ENCODE measurements at regions not wholly inside any gene's neighbourhood (a gene's known extent, or its start where the extent isn't known, plus 50 kb on each side); places are given as distances from the start of the nearest gene placed in this dataset.

GRCh38 chr9:11735391-11735790 lies 957.8 kb upstream of the TYRP1 start:
- Histone ChIP-seq H3K9me3 (ENCODE audit: insufficient read depth, low read depth, low read length) (peaks cover 19% of the 10 kb centered on the region; the same call in 1 of the 2 replicates), H3K27ac (ENCODE audit: low read length) (no peak overlapping the region), H3K9ac (ENCODE audit: low read depth, low read length) (no peak overlapping the region), H3K4me1 (ENCODE audit: insufficient read depth, low read length) (no peaks in the 10 kb centered on the region), H3K36me3 (ENCODE audit: insufficient read depth, low read depth, low read length) (no peaks in the 10 kb centered on the region), H3K27me3 (ENCODE audit: insufficient read depth, low read length) (no peaks in the 10 kb centered on the region), H3K4me3 (ENCODE audit: low read length) (no peak overlapping the region)

- Histone ChIP-seq H3K9me3 (ENCODE audit: insufficient read depth, low read depth, low read length) (no peaks in the 10 kb centered on the region), H3K4me3 (ENCODE audit: low read length) (no peak overlapping the region), H3K36me3 (ENCODE audit: insufficient read depth, low read depth, low read length) (no peaks in the 10 kb centered on the region), H3K9ac (ENCODE audit: low read depth, low read length) (no peak overlapping the region), H3K27me3 (ENCODE audit: insufficient read depth, low read length) (no peaks in the 10 kb centered on the region), H3K4me1 (ENCODE audit: insufficient read depth, low read length) (no peaks in the 10 kb centered on the region), H3K27ac (ENCODE audit: low read length) (no peak overlapping the region)
These were observed 950.7 kb upstream of the TYRP1 start for GRCh38 chr9:11742471-11742870.

GRCh38 chr9:11743356-11743755 lies 949.8 kb upstream of the TYRP1 start:
- Histone ChIP-seq H3K36me3 (ENCODE audit: insufficient read depth, low read depth, low read length) (no peaks in the 10 kb centered on the region), H3K27me3 (ENCODE audit: insufficient read depth, low read length) (no peaks in the 10 kb centered on the region), H3K4me1 (ENCODE audit: insufficient read depth, low read length) (no peaks in the 10 kb centered on the region), H3K9ac (ENCODE audit: low read depth, low read length) (no peak overlapping the region), H3K27ac (ENCODE audit: low read length) (no peak overlapping the region), H3K4me3 (ENCODE audit: low read length) (no peak overlapping the region), H3K9me3 (ENCODE audit: insufficient read depth, low read depth, low read length) (no peaks in the 10 kb centered on the region)

GRCh38 chr9:11749396-11749795 lies 943.8 kb upstream of the TYRP1 start:
- Histone ChIP-seq H3K9me3 (ENCODE audit: insufficient read depth, low read depth, low read length) (no peaks in the 10 kb centered on the region), H3K27me3 (ENCODE audit: insufficient read depth, low read length) (no peaks in the 10 kb centered on the region), H3K9ac (ENCODE audit: low read depth, low read length) (no peak overlapping the region), H3K4me3 (ENCODE audit: low read length) (no peak overlapping the region), H3K27ac (ENCODE audit: low read length) (no peak overlapping the region), H3K4me1 (ENCODE audit: insufficient read depth, low read length) (no peaks in the 10 kb centered on the region), H3K36me3 (ENCODE audit: insufficient read depth, low read depth, low read length) (no peaks in the 10 kb centered on the region)

- H3K9ac ChIP-seq (ENCODE audit: low read depth, low read length), result no peak overlapping the region
- H3K4me3 ChIP-seq (ENCODE audit: low read length), result no peak overlapping the region
- no peaks in the 10 kb centered on the region for H3K36me3 ChIP-seq (ENCODE audit: insufficient read depth, low read depth, low read length)
- no peaks in the 10 kb centered on the region for H3K9me3 ChIP-seq (ENCODE audit: insufficient read depth, low read depth, low read length)
- no peak overlapping the region for H3K27ac ChIP-seq (ENCODE audit: low read length)
- no peaks in the 10 kb centered on the region for H3K4me1 ChIP-seq (ENCODE audit: insufficient read depth, low read length)
- no peaks in the 10 kb centered on the region for H3K27me3 ChIP-seq (ENCODE audit: insufficient read depth, low read length)
These were observed 937.2 kb upstream of the TYRP1 start for GRCh38 chr9:11755951-11756350.

- no peaks in the 10 kb centered on the region for H3K9me3 ChIP-seq (ENCODE audit: insufficient read depth, low read depth, low read length)
- no peaks in the 10 kb centered on the region for H3K27me3 ChIP-seq (ENCODE audit: insufficient read depth, low read length)
These were observed 935.8 kb upstream of the TYRP1 start for GRCh38 chr9:11757408-11757807.

GRCh38 chr9:11758016-11758415 lies 935.2 kb upstream of the TYRP1 start:
- Histone ChIP-seq H3K9ac (ENCODE audit: low read depth, low read length) (no peak overlapping the region), H3K4me3 (ENCODE audit: low read length) (no peak overlapping the region), H3K9me3 (ENCODE audit: insufficient read depth, low read depth, low read length) (no peaks in the 10 kb centered on the region), H3K36me3 (ENCODE audit: insufficient read depth, low read depth, low read length) (no peaks in the 10 kb centered on the region), H3K27me3 (ENCODE audit: insufficient read depth, low read length) (no peaks in the 10 kb centered on the region), H3K27ac (ENCODE audit: low read length) (no peak overlapping the region), H3K4me1 (ENCODE audit: insufficient read depth, low read length) (no peaks in the 10 kb centered on the region)

More at GRCh38 chr9:11757408-11757807, 935.8 kb upstream of the TYRP1 start:
- no peak overlapping the region for H3K27ac ChIP-seq (ENCODE audit: low read length)
- no peak overlapping the region for H3K9ac ChIP-seq (ENCODE audit: low read depth, low read length)
- no peaks in the 10 kb centered on the region for H3K4me1 ChIP-seq (ENCODE audit: insufficient read depth, low read length)
- H3K4me3 ChIP-seq (ENCODE audit: low read length), result no peak overlapping the region
- no peaks in the 10 kb centered on the region for H3K36me3 ChIP-seq (ENCODE audit: insufficient read depth, low read depth, low read length)

GRCh38 chr9:11779971-11780370 lies 913.2 kb upstream of the TYRP1 start:
- Histone ChIP-seq H3K27ac (ENCODE audit: low read length) (no peak overlapping the region), H3K9ac (ENCODE audit: low read depth, low read length) (no peak overlapping the region), H3K9me3 (ENCODE audit: insufficient read depth, low read depth, low read length) (no peaks in the 10 kb centered on the region), H3K4me3 (ENCODE audit: low read length) (no peak overlapping the region), H3K27me3 (ENCODE audit: insufficient read depth, low read length) (no peaks in the 10 kb centered on the region), H3K4me1 (ENCODE audit: insufficient read depth, low read length) (no peaks in the 10 kb centered on the region), H3K36me3 (ENCODE audit: insufficient read depth, low read depth, low read length) (no peaks in the 10 kb centered on the region)

- Histone ChIP-seq H3K4me1 (ENCODE audit: insufficient read depth, low read length) (no peaks in the 10 kb centered on the region), H3K27ac (ENCODE audit: low read length) (no peak overlapping the region), H3K27me3 (ENCODE audit: insufficient read depth, low read length) (no peaks in the 10 kb centered on the region), H3K9ac (ENCODE audit: low read depth, low read length) (no peak overlapping the region), H3K9me3 (ENCODE audit: insufficient read depth, low read depth, low read length) (no peaks in the 10 kb centered on the region), H3K4me3 (ENCODE audit: low read length) (no peak overlapping the region), H3K36me3 (ENCODE audit: insufficient read depth, low read depth, low read length) (no peaks in the 10 kb centered on the region)
These were observed 900.3 kb upstream of the TYRP1 start for GRCh38 chr9:11792870-11793269.

GRCh38 chr9:11794984-11795383 lies 898.2 kb upstream of the TYRP1 start:
- H3K4me3 ChIP-seq (ENCODE audit: low read length), result no peak overlapping the region
- H3K9ac ChIP-seq (ENCODE audit: low read depth, low read length), result no peak overlapping the region
- no peaks in the 10 kb centered on the region for H3K27me3 ChIP-seq (ENCODE audit: insufficient read depth, low read length)
- no peaks in the 10 kb centered on the region for H3K9me3 ChIP-seq (ENCODE audit: insufficient read depth, low read depth, low read length)
- H3K27ac ChIP-seq (ENCODE audit: low read length), result no peak overlapping the region
- no peaks in the 10 kb centered on the region for H3K36me3 ChIP-seq (ENCODE audit: insufficient read depth, low read depth, low read length)
- no peaks in the 10 kb centered on the region for H3K4me1 ChIP-seq (ENCODE audit: insufficient read depth, low read length)

GRCh38 chr9:11805969-11806368 lies 887.2 kb upstream of the TYRP1 start:
- no peaks in the 10 kb centered on the region for H3K27me3 ChIP-seq (ENCODE audit: insufficient read depth, low read length)
- H3K9ac ChIP-seq (ENCODE audit: low read depth, low read length), result no peak overlapping the region
- no peak overlapping the region for H3K27ac ChIP-seq (ENCODE audit: low read length)
- H3K4me3 ChIP-seq (ENCODE audit: low read length), result no peak overlapping the region
- no peaks in the 10 kb centered on the region for H3K36me3 ChIP-seq (ENCODE audit: insufficient read depth, low read depth, low read length)
- H3K9me3 ChIP-seq (ENCODE audit: insufficient read depth, low read depth, low read length), result peaks cover 9% of the 10 kb centered on the region; the same call in 1 of the 2 replicates
- no peaks in the 10 kb centered on the region for H3K4me1 ChIP-seq (ENCODE audit: insufficient read depth, low read length)

- H3K9me3 ChIP-seq (ENCODE audit: insufficient read depth, low read depth, low read length), result no peaks in the 10 kb centered on the region
These were observed 871.7 kb upstream of the TYRP1 start for GRCh38 chr9:11821306-11821975.

More at GRCh38 chr9:11821306-11821975, 871.7 kb upstream of the TYRP1 start:
- Histone ChIP-seq H3K4me1 (ENCODE audit: insufficient read depth, low read length) (no peaks in the 10 kb centered on the region), H3K36me3 (ENCODE audit: insufficient read depth, low read depth, low read length) (no peaks in the 10 kb centered on the region), H3K27ac (ENCODE audit: low read length) (no peak overlapping the region), H3K9ac (ENCODE audit: low read depth, low read length) (no peak overlapping the region), H3K27me3 (ENCODE audit: insufficient read depth, low read length) (no peaks in the 10 kb centered on the region), H3K4me3 (ENCODE audit: low read length) (no peak overlapping the region)

Data from iPS-20b (cell line).